Gastroesophageal sphincter (tissue), 4 donors: ENCODE measurements at regions not wholly inside any gene's neighbourhood (a gene's known extent, or its start where the extent isn't known, plus 50 kb on each side); places are given as distances from the start of the nearest gene placed in this dataset.

Source experiments
- ATAC-seq: fragments of 150-250 bp; one replicate; pipeline ENCODE4 v1.9.1; 2016; ENCODE audit warnings: mild to moderate bottlenecking, moderate library complexity
- H3K27ac ChIP-seq, 4 donors: fragments of 200-600 bp; sonication (generic) in 3 of 4; 1 replicate in 3 of 4; 2 replicates in 1 of 4; pipeline ENCODE4 v1.5.1; 2016 to 2019
- H3K27me3 ChIP-seq: fragments of 200-600 bp; sonication (generic); one replicate; pipeline ENCODE4 v1.5.1; 2019
- H3K36me3 ChIP-seq, 2 donors: fragments of 200-600 bp; sonication (generic); one replicate each; pipeline ENCODE4 v1.5.1; 2019; ENCODE audit warnings: control low read depth in 1 of 2
- H3K4me1 ChIP-seq, 3 donors: fragments of 200-600 bp; sonication (generic); 1 replicate in 2 of 3; 2 replicates in 1 of 3; pipeline ENCODE4 v1.5.1; 2016 to 2019; ENCODE audit warnings: control low read depth in 2 of 3
- H3K4me3 ChIP-seq, 2 donors: fragments of 200-600 bp; sonication (generic); one replicate each; pipeline ENCODE4 v1.5.1; 2019; ENCODE audit warnings: mild to moderate bottlenecking in 1 of 2, moderate library complexity in 1 of 2
- H3K9me3 ChIP-seq, 3 donors: fragments of 200-600 bp; sonication (generic); one replicate each; pipeline ENCODE4 v1.5.1; 2017 to 2019; ENCODE audit warnings: control low read depth in 2 of 3
- CTCF ChIP-seq, 4 experiments: fragments of 200-600 bp in 2 of 4; fragments of 450-650 bp in 2 of 4; sonication (generic) in 1 of 4; IDR thresholded peaks; one replicate each; pipeline ENCODE4 v1.5.1; 2017 to 2019; ENCODE audit warnings: antibody characterized with exemption in 4 of 4, mild to moderate bottlenecking in 2 of 4, moderate library complexity in 2 of 4
- EP300 ChIP-seq: sonication (generic); formaldehyde crosslinking; IDR thresholded peaks from one replicate; pipeline ENCODE4 v1.6.1; 2017; ENCODE audit warnings: antibody characterized with exemption, mild to moderate bottlenecking
- POLR2A ChIP-seq, 2 donors: fragments of 450-650 bp; IDR thresholded peaks; one replicate each; pipeline ENCODE4 v1.6.1; 2017; ENCODE audit warnings: antibody characterized with exemption in 2 of 2, mild to moderate bottlenecking in 2 of 2, moderate library complexity in 1 of 2
- POLR2AphosphoS5 ChIP-seq: sonication (generic); formaldehyde crosslinking; IDR thresholded peaks from one replicate; pipeline ENCODE4 v1.6.1; 2017; ENCODE audit warnings: antibody characterized with exemption
- WGBS, 2 donors: methylation state at CpG; one replicate each; pipeline ENCODE4 v1.1.5; 2018; ENCODE audit warnings: low coverage in 1 of 2; 5-methylcytosine and 5-hydroxymethylcytosine counted together

- 60 to 87% methylated on average over 3 of the region's 3 CpGs for WGBS, 2 donors
- ATAC-seq = no peak
- TF ChIP-seq POLR2A (IDR thresholded peaks at IDR 0.05) (no peak), CTCF (IDR thresholded peaks at IDR 0.05) (no peak), EP300 (no peak), POLR2AphosphoS5 (no peak)
- Histone ChIP-seq H3K27ac (no peak overlapping the region), H3K27me3 (no peaks in the 10 kb centered on the region), H3K4me3 (no peak overlapping the region), H3K36me3 (no peaks in the 10 kb centered on the region), H3K4me1 (no peaks in the 10 kb centered on the region), H3K9me3 (no peaks in the 10 kb centered on the region)
Measured at GRCh38 chr3:86173401-86173800, 817.5 kb downstream of the VGLL3 start.

GRCh38 chr3:86168512-86168911 is 822.4 kb downstream of the VGLL3 start:
- no peak for ATAC-seq
- no peak overlapping the region for H3K27ac ChIP-seq
- TF ChIP-seq POLR2A (IDR thresholded peaks at IDR 0.05) (no peak), POLR2AphosphoS5 (no peak), CTCF (IDR thresholded peaks at IDR 0.05) (no peak), EP300 (no peak)
- H3K9me3 ChIP-seq = no peaks in the 10 kb centered on the region
- 80 to 93% methylated on average over 1 of the region's 1 CpG for WGBS, 2 donors
- no peak overlapping the region for H3K4me3 ChIP-seq
- no peaks in the 10 kb centered on the region for H3K27me3 ChIP-seq
- no peaks in the 10 kb centered on the region for H3K4me1 ChIP-seq
- H3K36me3 ChIP-seq = no peaks in the 10 kb centered on the region

- H3K27me3 ChIP-seq = no peaks in the 10 kb centered on the region
- H3K4me3 ChIP-seq = no peak overlapping the region
- H3K27ac ChIP-seq = no peak overlapping the region
- no peak for TF ChIP-seq EP300
- TF ChIP-seq POLR2AphosphoS5 = no peak
- no peak for TF ChIP-seq POLR2A (IDR thresholded peaks at IDR 0.05)
- TF ChIP-seq CTCF (IDR thresholded peaks at IDR 0.05) = no peak
- no peak for ATAC-seq
- no peaks in the 10 kb centered on the region for H3K4me1 ChIP-seq
- no peaks in the 10 kb centered on the region for H3K36me3 ChIP-seq
- 75 to 93% methylated on average over 1 of the region's 1 CpG for WGBS, 2 donors
- H3K9me3 ChIP-seq = no peaks in the 10 kb centered on the region
Measured at GRCh38 chr3:86162521-86162920, 828.4 kb downstream of the VGLL3 start.

GRCh38 chr3:86161493-86161892 is 829.5 kb downstream of the VGLL3 start:
- WGBS, 2 donors = 75 to 83% methylated on average over 7 of the region's 7 CpGs
- no peaks in the 10 kb centered on the region for H3K36me3 ChIP-seq
- no peak overlapping the region for H3K4me3 ChIP-seq
- H3K27me3 ChIP-seq = no peaks in the 10 kb centered on the region
- H3K27ac ChIP-seq = no peak overlapping the region
- no peaks in the 10 kb centered on the region for H3K9me3 ChIP-seq
- no peaks in the 10 kb centered on the region for H3K4me1 ChIP-seq
- no peak for TF ChIP-seq POLR2A (IDR thresholded peaks at IDR 0.05)
- no peak for TF ChIP-seq CTCF (IDR thresholded peaks at IDR 0.05)
- TF ChIP-seq EP300 = no peak
- no peak for TF ChIP-seq POLR2AphosphoS5
- ATAC-seq = no peak

- Histone ChIP-seq H3K27me3 (no peaks in the 10 kb centered on the region), H3K4me1 (no peaks in the 10 kb centered on the region), H3K9me3 (no peaks in the 10 kb centered on the region), H3K36me3 (no peaks in the 10 kb centered on the region), H3K27ac (no peak overlapping the region), H3K4me3 (no peak overlapping the region)
- no peak for ATAC-seq
- TF ChIP-seq POLR2AphosphoS5 = no peak
- TF ChIP-seq POLR2A (IDR thresholded peaks at IDR 0.05) = no peak
- TF ChIP-seq EP300 = no peak
- no peak for TF ChIP-seq CTCF (IDR thresholded peaks at IDR 0.05)
Measured at GRCh38 chr3:86152620-86153019, 838.3 kb downstream of the VGLL3 start.
